ENCODE measurements at regions not wholly inside any gene's neighbourhood (a gene's known extent, or its start where the extent isn't known, plus 50 kb on each side); places are given as distances from the start of the nearest gene placed in this dataset.

GRCh38 chr17:79350533-79350932, 260.3 kb downstream of the RBFOX3 start:
- no peaks in the 10 kb centered on the region for H3K4me1 ChIP-seq (replicated peaks; ENCODE audit: insufficient read depth)
- intact Hi-C loops (cut with micrococcal nuclease; ENCODE audit: unreplicated experiment): no loop called here
- DNase-seq: no peak
- H3K79me2 ChIP-seq (ENCODE audit: low read depth): no peaks in the 10 kb centered on the region
- H3F3A ChIP-seq (ENCODE audit: insufficient read depth, low read depth): no peaks in the 10 kb centered on the region
- ChIA-PET CTCF (no interaction called here), POLR2A (ENCODE audit: unreplicated experiment) (no interaction called here)
- no peaks in the 10 kb centered on the region for H3K9me2 ChIP-seq (ENCODE audit: insufficient read depth)
- BruUV-seq (replicated peaks): no TSS peak
- no peaks in the 10 kb centered on the region for H3K36me3 ChIP-seq (ENCODE audit: low read depth)
- H4K20me1 ChIP-seq (ENCODE audit: insufficient read depth): no peaks in the 10 kb centered on the region
- peaks cover 88% of the 10 kb centered on the region for H3K27me3 ChIP-seq (ENCODE audit: insufficient read depth, low read depth)
- no peak overlapping the region for H3K4me2 ChIP-seq
- H2AFZ ChIP-seq: no peak overlapping the region
- no peak for TF ChIP-seq EZH2 (IDR thresholded peaks at IDR 0.05; ENCODE audit: low read depth)
- no peak for TF ChIP-seq CTCF (conservative IDR thresholded peaks at IDR 0.05)
- H3K9me3 ChIP-seq (ENCODE audit: insufficient read depth, low read depth): no peaks in the 10 kb centered on the region
- no peak overlapping the region for H3K4me3 ChIP-seq
- H3K27ac ChIP-seq: no peak overlapping the region

- no peaks in the 10 kb centered on the region for H3K4me1 ChIP-seq (replicated peaks; ENCODE audit: insufficient read depth)
- no peak for DNase-seq
- POLR2A ChIA-PET (ENCODE audit: unreplicated experiment): no interaction called here
- intact Hi-C loops (cut with micrococcal nuclease; ENCODE audit: unreplicated experiment): no loop called here
- H3K4me3 ChIP-seq: no peak overlapping the region
- no peak for TF ChIP-seq EZH2 (IDR thresholded peaks at IDR 0.05; ENCODE audit: low read depth)
- TF ChIP-seq CTCF (conservative IDR thresholded peaks at IDR 0.05): no peak
- no peaks in the 10 kb centered on the region for H3K36me3 ChIP-seq (ENCODE audit: low read depth)
- H3K4me2 ChIP-seq: no peak overlapping the region
- H3K79me2 ChIP-seq (ENCODE audit: low read depth): no peaks in the 10 kb centered on the region
- no peak overlapping the region for H3K27ac ChIP-seq
- peaks cover 87% of the 10 kb centered on the region for H3K27me3 ChIP-seq (ENCODE audit: insufficient read depth, low read depth)
- CTCF ChIA-PET: no interaction called here
- H3K9me2 ChIP-seq (ENCODE audit: insufficient read depth): no peaks in the 10 kb centered on the region
- no peaks in the 10 kb centered on the region for H4K20me1 ChIP-seq (ENCODE audit: insufficient read depth)
- H3F3A ChIP-seq (ENCODE audit: insufficient read depth, low read depth): no peaks in the 10 kb centered on the region
- H2AFZ ChIP-seq: no peak overlapping the region
- BruUV-seq (replicated peaks): no TSS peak
- H3K9me3 ChIP-seq (ENCODE audit: insufficient read depth, low read depth): no peaks in the 10 kb centered on the region
These were observed 261.1 kb downstream of the RBFOX3 start for GRCh38 chr17:79349506-79350400.

- H3K4me1 ChIP-seq (replicated peaks; ENCODE audit: insufficient read depth): no peaks in the 10 kb centered on the region
- H3K79me2 ChIP-seq (ENCODE audit: low read depth): no peaks in the 10 kb centered on the region
- no TSS peak for BruUV-seq (replicated peaks)
- no peaks in the 10 kb centered on the region for H3K9me3 ChIP-seq (ENCODE audit: insufficient read depth, low read depth)
- peaks cover 84% of the 10 kb centered on the region for H3K27me3 ChIP-seq (ENCODE audit: insufficient read depth, low read depth)
- intact Hi-C loops (cut with micrococcal nuclease; ENCODE audit: unreplicated experiment): no loop called here
- no peak overlapping the region for H3K4me3 ChIP-seq
- ChIA-PET POLR2A (ENCODE audit: unreplicated experiment) (no interaction called here), CTCF (no interaction called here)
- no peaks in the 10 kb centered on the region for H4K20me1 ChIP-seq (ENCODE audit: insufficient read depth)
- no peak overlapping the region for H2AFZ ChIP-seq
- no peak for DNase-seq
- H3K27ac ChIP-seq: no peak overlapping the region
- no peaks in the 10 kb centered on the region for H3K36me3 ChIP-seq (ENCODE audit: low read depth)
- no peaks in the 10 kb centered on the region for H3F3A ChIP-seq (ENCODE audit: insufficient read depth, low read depth)
- H3K9me2 ChIP-seq (ENCODE audit: insufficient read depth): no peaks in the 10 kb centered on the region
- no peak overlapping the region for H3K4me2 ChIP-seq
- TF ChIP-seq CTCF (conservative IDR thresholded peaks at IDR 0.05) (no peak), EZH2 (IDR thresholded peaks at IDR 0.05; ENCODE audit: low read depth) (no peak)
These were observed 267.8 kb downstream of the ENGASE start for GRCh38 chr17:79342376-79342775.
